ENCODE measurements at regions not wholly inside any gene's neighbourhood (a gene's known extent, or its start where the extent isn't known, plus 50 kb on each side); places are given as distances from the start of the nearest gene placed in this dataset.

DNA sequence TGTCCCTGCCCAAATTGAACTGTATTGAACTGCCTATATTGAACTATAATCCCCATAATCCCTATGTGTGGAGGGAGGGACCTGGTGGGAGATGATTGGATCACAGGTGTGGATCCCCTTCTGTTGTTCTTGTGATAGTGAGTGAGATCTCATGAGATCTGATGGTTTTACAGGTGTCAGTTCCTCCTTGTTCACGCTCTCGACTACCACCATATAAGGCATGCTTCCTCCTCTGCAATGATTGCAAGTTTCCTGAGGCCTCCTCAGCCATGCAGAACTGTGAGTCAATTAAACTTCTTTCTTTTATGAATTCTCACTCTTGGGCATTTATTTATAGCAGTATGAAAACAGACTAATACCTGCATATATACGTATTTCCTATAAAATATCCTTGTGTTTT, 206.5 kb upstream of the PDGFD start:
- TF ChIP-seq CTCF (IDR thresholded peaks at IDR 0.05; ENCODE audit: low read length): no peak
- no peak for TF ChIP-seq EZH2 (optimal IDR thresholded peaks at IDR 0.05; ENCODE audit: low read depth, low read length)
